OCI-LY7 (cell line): ENCODE measurements at regions not wholly inside any gene's neighbourhood (a gene's known extent, or its start where the extent isn't known, plus 50 kb on each side); places are given as distances from the start of the nearest gene placed in this dataset.

ENCODE experiments used
- CTCF ChIP-seq: fragments of 200-600 bp; sonication (generic); conservative IDR thresholded peaks from 2 replicates; pipeline ENCODE4 v1.5.1; 2014; ENCODE audit warnings: mild to moderate bottlenecking, antibody characterized with exemption, low read length, moderate library complexity, mixed read lengths
- EZH2phosphoT487 ChIP-seq: fragments of 200-600 bp; sonication (generic); IDR thresholded peaks from 2 replicates; pipeline ENCODE4 v1.6.1; 2018; ENCODE audit warnings: low read depth, borderline replicate concordance, mild to moderate bottlenecking, mixed run types, antibody characterized with exemption, low read length, moderate library complexity, mixed read lengths

GRCh38 chr13:107251341-107251740 lies 683.4 kb upstream of the ARGLU1 start:
- no peak for TF ChIP-seq CTCF
- TF ChIP-seq EZH2phosphoT487 = no peak
